ENCODE measurements at regions not wholly inside any gene's neighbourhood (a gene's known extent, or its start where the extent isn't known, plus 50 kb on each side); places are given as distances from the start of the nearest gene placed in this dataset.
A peak's percentile ranks its signal among the peaks of the same experiment; 100 is the strongest.

- Histone ChIP-seq H3K4me1 (peaks cover 3% of the 10 kb centered on the region), H3K9me3 (replicated peaks) (peaks cover 5% of the 10 kb centered on the region), H3K27me3 (ENCODE audit: low read depth) (no peaks in the 10 kb centered on the region), H3K4me3 (no peak overlapping the region), H3K36me3 (no peaks in the 10 kb centered on the region), H3K27ac (replicated peaks) (no peak overlapping the region)
- intact Hi-C loops (cut with micrococcal nuclease): no loop called here
- no peak for DNase-seq
- no peak for TF ChIP-seq CTCF (IDR thresholded peaks at IDR 0.05; ENCODE audit: borderline replicate concordance)
These were observed 64.3 kb upstream of the GPR174 start for GRCh38 chrX:79080141-79080540.

GRCh38 chrX:79081895-79082512 lies 62.5 kb upstream of the GPR174 start:
- no peaks in the 10 kb centered on the region for H3K36me3 ChIP-seq
- H3K9me3 ChIP-seq (replicated peaks): no peaks in the 10 kb centered on the region
- peaks cover 3% of the 10 kb centered on the region for H3K4me1 ChIP-seq
- H3K27me3 ChIP-seq (ENCODE audit: low read depth): no peaks in the 10 kb centered on the region
- intact Hi-C loops (cut with micrococcal nuclease): no loop called here
- no peak overlapping the region for H3K27ac ChIP-seq (replicated peaks)
- no peak overlapping the region for H3K4me3 ChIP-seq
- no peak for DNase-seq
- TF ChIP-seq CTCF (IDR thresholded peaks at IDR 0.05; ENCODE audit: borderline replicate concordance): peak; percentile 68

GRCh38 chrX:79082899-79083298 lies 61.6 kb upstream of the GPR174 start:
- peaks cover 3% of the 10 kb centered on the region for H3K4me1 ChIP-seq
- no peak overlapping the region for H3K27ac ChIP-seq (replicated peaks)
- H3K9me3 ChIP-seq (replicated peaks): no peaks in the 10 kb centered on the region
- no peak for DNase-seq
- H3K27me3 ChIP-seq (ENCODE audit: low read depth): no peaks in the 10 kb centered on the region
- no peak overlapping the region for H3K4me3 ChIP-seq
- intact Hi-C loops (cut with micrococcal nuclease): no loop called here
- TF ChIP-seq CTCF (IDR thresholded peaks at IDR 0.05; ENCODE audit: borderline replicate concordance): no peak
- no peaks in the 10 kb centered on the region for H3K36me3 ChIP-seq

- intact Hi-C loops (cut with micrococcal nuclease): no loop called here
- Histone ChIP-seq H3K27me3 (ENCODE audit: low read depth) (no peaks in the 10 kb centered on the region), H3K4me3 (no peak overlapping the region), H3K27ac (replicated peaks) (no peak overlapping the region), H3K9me3 (replicated peaks) (no peaks in the 10 kb centered on the region), H3K4me1 (peaks cover 3% of the 10 kb centered on the region), H3K36me3 (no peaks in the 10 kb centered on the region)
- no peak for DNase-seq
- TF ChIP-seq CTCF (IDR thresholded peaks at IDR 0.05; ENCODE audit: borderline replicate concordance): no peak
These were observed 59.6 kb upstream of the GPR174 start for GRCh38 chrX:79084923-79085322.

GRCh38 chrX:79089896-79090584 lies 54.4 kb upstream of the GPR174 start:
- Histone ChIP-seq H3K4me1 (no peaks in the 10 kb centered on the region), H3K36me3 (no peaks in the 10 kb centered on the region), H3K27ac (replicated peaks) (no peak overlapping the region), H3K27me3 (ENCODE audit: low read depth) (no peaks in the 10 kb centered on the region), H3K9me3 (replicated peaks) (no peaks in the 10 kb centered on the region), H3K4me3 (no peak overlapping the region)
- intact Hi-C loops (cut with micrococcal nuclease): no loop called here
- DNase-seq: no peak
- no peak for TF ChIP-seq CTCF (IDR thresholded peaks at IDR 0.05; ENCODE audit: borderline replicate concordance)
